ELF-1 (cell line): ENCODE measurements at regions not wholly inside any gene's neighbourhood (a gene's known extent, or its start where the extent isn't known, plus 50 kb on each side); places are given as distances from the start of the nearest gene placed in this dataset.
A peak's percentile ranks its signal among the peaks of the same experiment; 100 is the strongest.

Experiments
- DNase-seq: peaks from one replicate; pipeline ENCODE4 v3.0.0-alpha.2; 2016; ENCODE audit warnings: low read depth, low spot score

- no peak for DNase-seq
Observed at GRCh38 chr16:59733321-59733720, 999.2 kb upstream of the GOT2 start.

- no peak for DNase-seq
Observed at GRCh38 chr16:59729613-59730012, 995.5 kb upstream of the GOT2 start.

- no peak for DNase-seq
Observed at GRCh38 chr16:59719121-59719520, 985.0 kb upstream of the GOT2 start.

- DNase-seq, result no peak
Observed at GRCh38 chr16:59707436-59708226, 973.5 kb upstream of the GOT2 start.

GRCh38 chr16:59701963-59702930, 968.1 kb upstream of the GOT2 start:
- no peak for DNase-seq

- no peak for DNase-seq
Observed at GRCh38 chr16:59699786-59700185, 965.7 kb upstream of the GOT2 start.

- DNase-seq, result no peak
Observed at GRCh38 chr16:59698346-59699020, 964.4 kb upstream of the GOT2 start.

GRCh38 chr16:59697761-59698160, 963.6 kb upstream of the GOT2 start:
- no peak for DNase-seq

- DNase-seq, result no peak
Observed at GRCh38 chr16:59697236-59697635, 963.1 kb upstream of the GOT2 start.

- no peak for DNase-seq
Observed at GRCh38 chr16:59696495-59696894, 962.4 kb upstream of the GOT2 start.

GRCh38 chr16:59690216-59690615, 956.1 kb upstream of the GOT2 start:
- no peak for DNase-seq

GRCh38 chr16:59688006-59688405, 953.9 kb upstream of the GOT2 start:
- DNase-seq, result peak; percentile 37

GRCh38 chr16:59686405-59686804, 952.3 kb upstream of the GOT2 start:
- DNase-seq, result peak; percentile 1

GRCh38 chr16:59684911-59685310, 950.8 kb upstream of the GOT2 start:
- no peak for DNase-seq

- DNase-seq, result no peak
Observed at GRCh38 chr16:59683709-59684108, 949.6 kb upstream of the GOT2 start.

- DNase-seq, result no peak
Observed at GRCh38 chr16:59665618-59666220, 931.6 kb upstream of the GOT2 start.

GRCh38 chr16:59658572-59658971, 924.5 kb upstream of the GOT2 start:
- DNase-seq, result no peak

GRCh38 chr16:59655031-59655430, 920.9 kb upstream of the GOT2 start:
- no peak for DNase-seq

- DNase-seq, result no peak
Observed at GRCh38 chr16:59654455-59654854, 920.3 kb upstream of the GOT2 start.

- no peak for DNase-seq
Observed at GRCh38 chr16:59651662-59652061, 917.5 kb upstream of the GOT2 start.

GRCh38 chr16:59645194-59645593, 911.1 kb upstream of the GOT2 start:
- no peak for DNase-seq

GRCh38 chr16:59635674-59636073, 901.6 kb upstream of the GOT2 start:
- DNase-seq, result no peak
